Parathyroid adenoma (tissue), 2 donors: ENCODE measurements at regions not wholly inside any gene's neighbourhood (a gene's known extent, or its start where the extent isn't known, plus 50 kb on each side); places are given as distances from the start of the nearest gene placed in this dataset.

Source experiments
- H2AFZ ChIP-seq: fragments of 300-600 bp; sonication (generic); one replicate; pipeline ENCODE4 v1.7.0; 2017; ENCODE audit warnings: antibody characterized with exemption, mild to moderate bottlenecking
- H3K27ac ChIP-seq: fragments of 300-600 bp; sonication (generic); one replicate; pipeline ENCODE4 v1.7.0; 2017
- H3K27me3 ChIP-seq: fragments of 300-600 bp; sonication (generic); one replicate; pipeline ENCODE4 v1.7.0; 2017; ENCODE audit warnings: low read length; ENCODE audit not compliant: control insufficient read depth, insufficient read depth
- H3K36me3 ChIP-seq: fragments of 300-600 bp; sonication (generic); one replicate; pipeline ENCODE4 v1.7.0; 2017; ENCODE audit warnings: low read length; ENCODE audit not compliant: control insufficient read depth, insufficient read depth
- H3K4me1 ChIP-seq: fragments of 300-600 bp; sonication (generic); one replicate; pipeline ENCODE4 v1.7.0; 2017; ENCODE audit warnings: control low read depth
- H3K4me2 ChIP-seq: fragments of 300-600 bp; sonication (generic); one replicate; pipeline ENCODE4 v1.7.0; 2017; ENCODE audit warnings: low read length
- H3K4me3 ChIP-seq: fragments of 300-600 bp; sonication (generic); one replicate; pipeline ENCODE4 v1.7.0; 2017; ENCODE audit warnings: low read depth, low read length
- H3K79me2 ChIP-seq: fragments of 300-600 bp; sonication (generic); one replicate; pipeline ENCODE4 v1.7.0; 2017; ENCODE audit warnings: control low read depth
- H3K9ac ChIP-seq: fragments of 300-600 bp; sonication (generic); one replicate; pipeline ENCODE4 v1.7.0; 2017; ENCODE audit warnings: mild to moderate bottlenecking
- H3K9me3 ChIP-seq: fragments of 300-600 bp; sonication (generic); one replicate; pipeline ENCODE4 v1.7.0; 2017; ENCODE audit warnings: low read length; ENCODE audit not compliant: control insufficient read depth
- CTCF ChIP-seq: fragments of 300-600 bp; sonication (generic); IDR thresholded peaks from one replicate; pipeline ENCODE4 v1.7.0; 2017; ENCODE audit warnings: antibody characterized with exemption, mild to moderate bottlenecking
- donor health status: primary hyperparathyroidism.

- TF ChIP-seq CTCF = no peak
- Histone ChIP-seq H3K27ac (no peak overlapping the region), H3K4me2 (no peak overlapping the region), H3K4me3 (no peak overlapping the region), H3K9me3 (no peaks in the 10 kb centered on the region), H2AFZ (no peak overlapping the region), H3K36me3 (no peaks in the 10 kb centered on the region), H3K9ac (no peak overlapping the region), H3K27me3 (no peaks in the 10 kb centered on the region), H3K79me2 (no peaks in the 10 kb centered on the region), H3K4me1 (no peaks in the 10 kb centered on the region)
Observed at GRCh38 chr3:4149296-4149695, 153.9 kb upstream of the SETMAR start.

DNA sequence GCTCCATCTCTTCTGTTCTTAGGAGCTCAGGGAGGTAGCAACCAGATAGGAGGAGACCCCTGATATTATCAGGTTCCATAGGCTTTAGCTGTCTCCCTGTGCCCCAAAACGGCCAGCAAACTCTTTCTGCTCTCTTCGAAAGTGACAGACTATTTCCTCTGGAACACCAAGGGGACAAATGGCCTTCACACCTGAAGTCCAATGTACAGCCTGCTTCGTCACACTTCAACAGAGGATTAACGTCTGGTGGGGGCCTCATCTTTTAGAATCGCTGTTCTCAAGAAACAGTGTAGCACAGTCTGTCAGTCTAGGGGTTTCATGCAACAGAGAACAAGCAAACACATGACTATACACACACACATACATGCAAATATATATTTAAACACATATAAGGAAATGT is 152.4 kb upstream of the SETMAR start:
- H3K4me2 ChIP-seq = no peak overlapping the region
- H3K36me3 ChIP-seq = no peaks in the 10 kb centered on the region
- H3K9ac ChIP-seq = no peak overlapping the region
- no peak overlapping the region for H2AFZ ChIP-seq
- no peaks in the 10 kb centered on the region for H3K27me3 ChIP-seq
- H3K4me3 ChIP-seq = no peak overlapping the region
- no peak for TF ChIP-seq CTCF
- no peaks in the 10 kb centered on the region for H3K79me2 ChIP-seq
- no peaks in the 10 kb centered on the region for H3K4me1 ChIP-seq
- no peaks in the 10 kb centered on the region for H3K9me3 ChIP-seq
- no peak overlapping the region for H3K27ac ChIP-seq

DNA sequence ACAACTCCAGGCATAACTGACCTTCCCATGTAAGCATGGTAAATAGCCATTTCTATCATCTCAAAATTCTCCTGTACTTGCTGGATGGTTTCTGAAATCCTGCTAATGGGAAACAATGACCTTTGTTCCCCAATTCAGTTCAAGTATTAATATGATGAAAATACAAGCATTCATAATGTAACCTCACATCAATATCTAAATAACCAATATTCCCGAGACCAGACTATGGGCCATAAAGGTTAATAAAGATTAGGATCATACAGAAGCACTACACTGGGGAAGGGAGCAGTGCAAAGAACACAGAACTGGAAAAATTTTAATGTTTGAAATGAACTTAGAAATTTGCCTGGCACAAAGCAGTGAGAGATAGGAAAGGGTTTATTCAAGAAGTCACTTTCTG is 151.3 kb upstream of the SETMAR start:
- Histone ChIP-seq H3K27ac (no peak overlapping the region), H3K9ac (no peak overlapping the region), H3K79me2 (no peaks in the 10 kb centered on the region), H3K36me3 (no peaks in the 10 kb centered on the region), H3K9me3 (no peaks in the 10 kb centered on the region), H3K4me2 (no peak overlapping the region), H3K4me3 (no peak overlapping the region), H2AFZ (no peak overlapping the region), H3K4me1 (no peaks in the 10 kb centered on the region), H3K27me3 (no peaks in the 10 kb centered on the region)
- TF ChIP-seq CTCF = no peak

DNA sequence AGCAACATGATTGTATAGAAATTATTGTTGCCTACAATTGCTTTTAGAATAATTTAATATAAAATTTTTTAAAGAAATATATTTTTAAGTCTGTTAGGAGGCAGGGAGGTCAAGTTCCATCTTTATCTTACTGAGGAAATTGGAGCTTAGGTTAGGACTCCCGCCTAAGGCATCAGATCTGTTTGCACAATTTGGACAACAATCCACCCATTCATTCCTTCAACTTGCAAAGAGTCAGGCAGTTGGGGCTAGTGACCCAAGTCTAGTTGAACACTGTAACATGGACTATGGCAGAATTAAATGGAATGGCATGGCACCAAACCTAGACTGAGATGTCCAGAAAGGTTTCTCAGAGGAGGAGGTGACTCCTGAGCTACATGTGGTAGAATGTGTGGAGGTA is 149.4 kb upstream of the SETMAR start:
- no peaks in the 10 kb centered on the region for H3K36me3 ChIP-seq
- no peaks in the 10 kb centered on the region for H3K27me3 ChIP-seq
- no peaks in the 10 kb centered on the region for H3K79me2 ChIP-seq
- H3K4me3 ChIP-seq = no peak overlapping the region
- no peak overlapping the region for H3K9ac ChIP-seq
- no peak overlapping the region for H3K4me2 ChIP-seq
- no peak overlapping the region for H3K27ac ChIP-seq
- H2AFZ ChIP-seq = no peak overlapping the region
- no peaks in the 10 kb centered on the region for H3K4me1 ChIP-seq
- no peaks in the 10 kb centered on the region for H3K9me3 ChIP-seq
- TF ChIP-seq CTCF = no peak

DNA sequence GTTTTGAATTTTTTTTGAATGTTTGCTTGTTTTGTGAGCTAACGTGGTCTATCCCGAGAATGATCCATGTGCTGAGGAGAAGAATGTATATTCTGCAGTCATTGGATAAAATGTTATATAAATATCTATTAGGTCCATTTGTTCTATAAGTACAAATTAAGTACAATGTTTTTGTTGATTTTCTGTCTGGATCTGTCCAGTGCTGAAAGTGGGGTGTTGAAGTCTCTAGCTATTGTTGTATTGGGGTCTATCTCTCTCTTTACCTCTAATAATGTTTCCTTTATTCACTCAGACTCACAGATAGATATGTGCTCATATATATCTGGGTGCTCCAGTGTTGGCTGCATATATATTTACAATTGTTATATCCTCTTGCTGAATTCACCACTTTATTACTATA is 144.8 kb upstream of the SETMAR start:
- no peak overlapping the region for H2AFZ ChIP-seq
- no peaks in the 10 kb centered on the region for H3K79me2 ChIP-seq
- no peak for TF ChIP-seq CTCF
- H3K27me3 ChIP-seq = no peaks in the 10 kb centered on the region
- H3K4me3 ChIP-seq = no peak overlapping the region
- no peak overlapping the region for H3K4me2 ChIP-seq
- H3K9ac ChIP-seq = no peak overlapping the region
- no peaks in the 10 kb centered on the region for H3K9me3 ChIP-seq
- H3K4me1 ChIP-seq = peaks cover 13% of the 10 kb centered on the region
- H3K36me3 ChIP-seq = no peaks in the 10 kb centered on the region
- no peak overlapping the region for H3K27ac ChIP-seq
